WTC11 (cell line): ENCODE measurements at regions not wholly inside any gene's neighbourhood (a gene's known extent, or its start where the extent isn't known, plus 50 kb on each side); places are given as distances from the start of the nearest gene placed in this dataset.

Experiments
- ATAC-seq: fragments of 200-7000 bp; cut with Tn5 transposase; 2 replicates; pipeline ENCODE4 v1.10.0; 2021; ENCODE audit warnings: mild to moderate bottlenecking, moderate library complexity
- CTCF ChIA-PET: fragments of 300-600 bp; sonication (Branson Sonifier 250); formaldehyde crosslinking; loops from one replicate; lab custom pipeline; 2021; ENCODE audit warnings: antibody characterized with exemption; lab: Charles Lee
- POLR2A ChIA-PET: fragments of 350-600 bp; sonication (Branson Sonifier 250); formaldehyde crosslinking; loops from one replicate; lab custom pipeline; 2021; ENCODE audit warnings: antibody characterized with exemption; lab: Charles Lee
- DNase-seq: peaks from one replicate; pipeline ENCODE4 v3.0.0; 2021; ENCODE audit warnings: low spot score
- H3K27ac Mint-ChIP-seq: 2 replicates; pipeline ENCODE4 v1.8.0; 2021; ENCODE audit warnings: mixed read lengths
- H3K27me3 Mint-ChIP-seq: 2 replicates; pipeline ENCODE4 v1.8.0; 2021; ENCODE audit warnings: low read depth, mild to moderate bottlenecking, moderate library complexity, mixed read lengths
- H3K36me3 Mint-ChIP-seq: 2 replicates; pipeline ENCODE4 v1.8.0; 2021; ENCODE audit warnings: mixed read lengths
- H3K4me1 Mint-ChIP-seq: 2 replicates; pipeline ENCODE4 v1.8.0; 2022; ENCODE audit warnings: mixed read lengths
- H3K4me3 Mint-ChIP-seq: 2 replicates; pipeline ENCODE4 v1.8.0; 2021; ENCODE audit warnings: mild to moderate bottlenecking, moderate library complexity, mixed read lengths
- H3K9me3 Mint-ChIP-seq: 2 replicates; pipeline ENCODE4 v1.8.0; 2021; ENCODE audit warnings: mixed read lengths
- AR ChIP-seq: fragments of 250-450 bp; sonication (Bioruptor Pico); IDR thresholded peaks from 2 replicates; pipeline ENCODE4 v1.9.0; 2021; ENCODE audit warnings: mild to moderate bottlenecking
- ARID4B ChIP-seq: sonication (generic); formaldehyde crosslinking; IDR thresholded peaks from 2 replicates; pipeline ENCODE4 v1.8.0; 2023; ENCODE audit warnings: missing genetic modification reagents, mild to moderate bottlenecking, borderline replicate concordance
- CDX4 ChIP-seq: fragments of 250-450 bp; sonication (Bioruptor Pico); IDR thresholded peaks from 2 replicates; pipeline ENCODE4 v1.9.0; 2021; ENCODE audit warnings: moderate library complexity, mild to moderate bottlenecking, inconsistent platforms, borderline replicate concordance
- CREM ChIP-seq: sonication (generic); formaldehyde crosslinking; IDR thresholded peaks from 2 replicates; pipeline ENCODE4 v1.8.1; 2022; ENCODE audit warnings: mild to moderate bottlenecking, missing genetic modification reagents, moderate library complexity
- E2F4 ChIP-seq: sonication (generic); formaldehyde crosslinking; IDR thresholded peaks from 2 replicates; pipeline ENCODE4 v1.8.1; 2022; ENCODE audit warnings: low read depth, mild to moderate bottlenecking, moderate library complexity, missing genetic modification reagents, borderline replicate concordance
- ERG ChIP-seq: fragments of 250-450 bp; sonication (Bioruptor Pico); IDR thresholded peaks from 2 replicates; pipeline ENCODE4 v1.8.0; 2021; ENCODE audit warnings: mild to moderate bottlenecking
- ESRRA ChIP-seq: sonication (generic); formaldehyde crosslinking; IDR thresholded peaks from 2 replicates; pipeline ENCODE4 v1.8.1; 2022; ENCODE audit warnings: mild to moderate bottlenecking, missing genetic modification reagents, borderline replicate concordance
- GABPB1 ChIP-seq: sonication (generic); formaldehyde crosslinking; IDR thresholded peaks from 2 replicates; pipeline ENCODE4 v1.8.1; 2023; ENCODE audit warnings: mild to moderate bottlenecking, missing genetic modification reagents
- GRHL2 ChIP-seq: fragments of 250-450 bp; sonication (Bioruptor Pico); IDR thresholded peaks from 2 replicates; pipeline ENCODE4 v1.8.0; 2022; ENCODE audit warnings: mild to moderate bottlenecking, moderate library complexity; ENCODE audit not compliant: insufficient replicate concordance, severe bottlenecking
- IRF2 ChIP-seq: sonication (generic); formaldehyde crosslinking; IDR thresholded peaks from 2 replicates; pipeline ENCODE4 v1.8.0; 2022; ENCODE audit warnings: low read depth, missing genetic modification reagents, borderline replicate concordance
- MXD4 ChIP-seq: fragments of 250-450 bp; sonication (Bioruptor Pico); IDR thresholded peaks from 2 replicates; pipeline ENCODE4 v1.8.0; 2021; ENCODE audit warnings: mild to moderate bottlenecking, moderate library complexity, borderline replicate concordance
- SMAD4 ChIP-seq: sonication (generic); formaldehyde crosslinking; IDR thresholded peaks from 2 replicates; pipeline ENCODE4 v1.8.0; 2022; ENCODE audit warnings: mild to moderate bottlenecking, missing genetic modification reagents
- SOX15 ChIP-seq: fragments of 250-450 bp; sonication (Bioruptor Pico); IDR thresholded peaks from 2 replicates; pipeline ENCODE4 v1.9.0; 2021; ENCODE audit warnings: mild to moderate bottlenecking
- TEAD1 ChIP-seq: sonication (generic); formaldehyde crosslinking; IDR thresholded peaks from 2 replicates; pipeline ENCODE4 v1.8.0; 2022; ENCODE audit warnings: mild to moderate bottlenecking, missing genetic modification reagents
- TEAD4 ChIP-seq: sonication (generic); formaldehyde crosslinking; IDR thresholded peaks from 2 replicates; pipeline ENCODE4 v1.8.0; 2022; ENCODE audit warnings: mild to moderate bottlenecking, missing genetic modification reagents
- ZNF416 ChIP-seq: fragments of 250-450 bp; sonication (Bioruptor Pico); IDR thresholded peaks from 2 replicates; pipeline ENCODE4 v1.9.0; 2021; ENCODE audit warnings: mild to moderate bottlenecking, inconsistent platforms
- TF ChIP-seq, protein P1 (sequence below): fragments of 250-450 bp; sonication (Bioruptor Pico); IDR thresholded peaks from 2 replicates; pipeline ENCODE4 v1.9.0; 2021; ENCODE audit warnings: mild to moderate bottlenecking, borderline replicate concordance
- TF ChIP-seq, protein P2 (sequence below): sonication (generic); formaldehyde crosslinking; IDR thresholded peaks from 2 replicates; pipeline ENCODE4 v1.8.0; 2022; ENCODE audit warnings: mild to moderate bottlenecking, missing genetic modification reagents

GRCh38 chr18:38551881-38552280, 986.3 kb upstream of the CELF4 start:
- H3K27ac Mint-ChIP-seq: peak overlapping the region; percentile 38; the same call in 1 of the 2 replicates
- ChIA-PET POLR2A (no interaction called here), CTCF (no interaction called here)
- H3K4me3 Mint-ChIP-seq: no peak overlapping the region
- H3K27me3 Mint-ChIP-seq: no peaks in the 10 kb centered on the region
- ATAC-seq: no peak
- DNase-seq: no peak
- H3K9me3 Mint-ChIP-seq: no peaks in the 10 kb centered on the region
- peaks cover 46% of the 10 kb centered on the region for H3K4me1 Mint-ChIP-seq
- H3K36me3 Mint-ChIP-seq: no peaks in the 10 kb centered on the region
- no peak for TF ChIP-seq IRF2
- no peak for TF ChIP-seq GABPB1 (CRISPR knock-in tag)
- TF ChIP-seq, protein P1, sequence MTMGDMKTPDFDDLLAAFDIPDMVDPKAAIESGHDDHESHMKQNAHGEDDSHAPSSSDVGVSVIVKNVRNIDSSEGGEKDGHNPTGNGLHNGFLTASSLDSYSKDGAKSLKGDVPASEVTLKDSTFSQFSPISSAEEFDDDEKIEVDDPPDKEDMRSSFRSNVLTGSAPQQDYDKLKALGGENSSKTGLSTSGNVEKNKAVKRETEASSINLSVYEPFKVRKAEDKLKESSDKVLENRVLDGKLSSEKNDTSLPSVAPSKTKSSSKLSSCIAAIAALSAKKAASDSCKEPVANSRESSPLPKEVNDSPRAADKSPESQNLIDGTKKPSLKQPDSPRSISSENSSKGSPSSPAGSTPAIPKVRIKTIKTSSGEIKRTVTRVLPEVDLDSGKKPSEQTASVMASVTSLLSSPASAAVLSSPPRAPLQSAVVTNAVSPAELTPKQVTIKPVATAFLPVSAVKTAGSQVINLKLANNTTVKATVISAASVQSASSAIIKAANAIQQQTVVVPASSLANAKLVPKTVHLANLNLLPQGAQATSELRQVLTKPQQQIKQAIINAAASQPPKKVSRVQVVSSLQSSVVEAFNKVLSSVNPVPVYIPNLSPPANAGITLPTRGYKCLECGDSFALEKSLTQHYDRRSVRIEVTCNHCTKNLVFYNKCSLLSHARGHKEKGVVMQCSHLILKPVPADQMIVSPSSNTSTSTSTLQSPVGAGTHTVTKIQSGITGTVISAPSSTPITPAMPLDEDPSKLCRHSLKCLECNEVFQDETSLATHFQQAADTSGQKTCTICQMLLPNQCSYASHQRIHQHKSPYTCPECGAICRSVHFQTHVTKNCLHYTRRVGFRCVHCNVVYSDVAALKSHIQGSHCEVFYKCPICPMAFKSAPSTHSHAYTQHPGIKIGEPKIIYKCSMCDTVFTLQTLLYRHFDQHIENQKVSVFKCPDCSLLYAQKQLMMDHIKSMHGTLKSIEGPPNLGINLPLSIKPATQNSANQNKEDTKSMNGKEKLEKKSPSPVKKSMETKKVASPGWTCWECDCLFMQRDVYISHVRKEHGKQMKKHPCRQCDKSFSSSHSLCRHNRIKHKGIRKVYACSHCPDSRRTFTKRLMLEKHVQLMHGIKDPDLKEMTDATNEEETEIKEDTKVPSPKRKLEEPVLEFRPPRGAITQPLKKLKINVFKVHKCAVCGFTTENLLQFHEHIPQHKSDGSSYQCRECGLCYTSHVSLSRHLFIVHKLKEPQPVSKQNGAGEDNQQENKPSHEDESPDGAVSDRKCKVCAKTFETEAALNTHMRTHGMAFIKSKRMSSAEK: no peak
- TF ChIP-seq, all 79 proteins: peak for 0

- CTCF ChIA-PET: interaction anchor here (0.6 to 1.3 kb wide), 6 partner anchors 8 to 419 kb away, joined by 3 to 5 read pairs (median 4); no protein-coding TSS in a partner anchor
- no peak overlapping the region for H3K27ac Mint-ChIP-seq
- no peaks in the 10 kb centered on the region for H3K9me3 Mint-ChIP-seq
- DNase-seq: peak; percentile 54
- ATAC-seq: peak; percentile 98
- H3K4me1 Mint-ChIP-seq: 0 out of 2 replicates have a peak, but pooled peaks cover 3% of the 10 kb centered on the region
- H3K36me3 Mint-ChIP-seq: no peaks in the 10 kb centered on the region
- no peak overlapping the region for H3K4me3 Mint-ChIP-seq
- POLR2A ChIA-PET: no interaction called here
- no peaks in the 10 kb centered on the region for H3K27me3 Mint-ChIP-seq
- TF ChIP-seq ARID4B (no peak), TEAD4 (CRISPR knock-in tag) (no peak), GABPB1 (CRISPR knock-in tag) (no peak), ZNF416 (CRISPR knock-in tag) (no peak), CDX4 (CRISPR knock-in tag) (no peak), TEAD1 (CRISPR knock-in tag) (no peak), GRHL2 (no peak), SMAD4 (CRISPR knock-in tag) (no peak), MXD4 (CRISPR knock-in tag) (no peak), AR (no peak), E2F4 (CRISPR knock-in tag) (no peak), ESRRA (no peak), ERG (CRISPR knock-in tag) (no peak), SOX15 (CRISPR knock-in tag) (no peak), CREM (CRISPR knock-in tag) (no peak)
- TF ChIP-seq, protein P2, sequence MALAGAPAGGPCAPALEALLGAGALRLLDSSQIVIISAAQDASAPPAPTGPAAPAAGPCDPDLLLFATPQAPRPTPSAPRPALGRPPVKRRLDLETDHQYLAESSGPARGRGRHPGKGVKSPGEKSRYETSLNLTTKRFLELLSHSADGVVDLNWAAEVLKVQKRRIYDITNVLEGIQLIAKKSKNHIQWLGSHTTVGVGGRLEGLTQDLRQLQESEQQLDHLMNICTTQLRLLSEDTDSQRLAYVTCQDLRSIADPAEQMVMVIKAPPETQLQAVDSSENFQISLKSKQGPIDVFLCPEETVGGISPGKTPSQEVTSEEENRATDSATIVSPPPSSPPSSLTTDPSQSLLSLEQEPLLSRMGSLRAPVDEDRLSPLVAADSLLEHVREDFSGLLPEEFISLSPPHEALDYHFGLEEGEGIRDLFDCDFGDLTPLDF (CRISPR knock-in tag): no peak
Observed at GRCh38 chr18:38545071-38545470, 979.5 kb upstream of the CELF4 start.
